ENCODE measurements at regions not wholly inside any gene's neighbourhood (a gene's known extent, or its start where the extent isn't known, plus 50 kb on each side); places are given as distances from the start of the nearest gene placed in this dataset.

DNA sequence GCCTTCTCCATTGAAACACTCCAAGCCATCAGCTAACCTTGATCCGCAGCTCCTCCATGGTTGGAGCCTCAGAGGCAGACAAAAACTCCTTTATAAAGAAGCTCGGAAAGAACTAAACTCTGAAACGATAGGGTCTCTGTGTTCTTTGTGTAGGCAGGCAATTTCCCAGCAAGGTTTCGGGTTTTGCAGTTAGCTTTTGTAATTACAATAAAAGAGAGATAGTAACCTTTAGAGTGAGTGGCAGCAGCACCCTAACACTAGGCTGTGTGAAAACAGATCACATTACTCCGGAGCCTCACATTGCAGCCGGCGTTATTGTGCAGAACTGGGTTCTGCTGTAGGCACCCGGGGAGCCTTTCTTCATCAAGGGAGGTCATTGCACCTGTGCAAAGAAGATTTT, 115.8 kb upstream of the MAP3K1 start:
- no peak for TF ChIP-seq POLR2A (IDR thresholded peaks at IDR 0.05)
- TF ChIP-seq, protein P1, sequence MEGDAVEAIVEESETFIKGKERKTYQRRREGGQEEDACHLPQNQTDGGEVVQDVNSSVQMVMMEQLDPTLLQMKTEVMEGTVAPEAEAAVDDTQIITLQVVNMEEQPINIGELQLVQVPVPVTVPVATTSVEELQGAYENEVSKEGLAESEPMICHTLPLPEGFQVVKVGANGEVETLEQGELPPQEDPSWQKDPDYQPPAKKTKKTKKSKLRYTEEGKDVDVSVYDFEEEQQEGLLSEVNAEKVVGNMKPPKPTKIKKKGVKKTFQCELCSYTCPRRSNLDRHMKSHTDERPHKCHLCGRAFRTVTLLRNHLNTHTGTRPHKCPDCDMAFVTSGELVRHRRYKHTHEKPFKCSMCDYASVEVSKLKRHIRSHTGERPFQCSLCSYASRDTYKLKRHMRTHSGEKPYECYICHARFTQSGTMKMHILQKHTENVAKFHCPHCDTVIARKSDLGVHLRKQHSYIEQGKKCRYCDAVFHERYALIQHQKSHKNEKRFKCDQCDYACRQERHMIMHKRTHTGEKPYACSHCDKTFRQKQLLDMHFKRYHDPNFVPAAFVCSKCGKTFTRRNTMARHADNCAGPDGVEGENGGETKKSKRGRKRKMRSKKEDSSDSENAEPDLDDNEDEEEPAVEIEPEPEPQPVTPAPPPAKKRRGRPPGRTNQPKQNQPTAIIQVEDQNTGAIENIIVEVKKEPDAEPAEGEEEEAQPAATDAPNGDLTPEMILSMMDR (IDR thresholded peaks at IDR 0.05): no peak
